ENCODE measurements at regions not wholly inside any gene's neighbourhood (a gene's known extent, or its start where the extent isn't known, plus 50 kb on each side); places are given as distances from the start of the nearest gene placed in this dataset.

GRCh38 chr10:20515654-20516053, 381.5 kb downstream of the NEBL start:
- in situ Hi-C loops (cut with MboI; ENCODE audit: low sequenced_read_pairs) (no loop called here), intact Hi-C loops (cut with micrococcal nuclease) (no loop called here), dilution Hi-C loops (cut with HindIII; ENCODE audit: low sequenced_read_pairs, unreplicated experiment) (no loop called here)
- Histone ChIP-seq H3K4me1 (ENCODE audit: control insufficient read depth, insufficient read depth, low read length) (no peaks in the 10 kb centered on the region), H4K20me1 (ENCODE audit: insufficient read depth, low read length) (no peaks in the 10 kb centered on the region), H3K23ac (ENCODE audit: low read depth, low read length) (no peak overlapping the region), H2BK20ac (ENCODE audit: low read depth, low read length) (no peak overlapping the region), H3K9me1 (ENCODE audit: insufficient read depth, low read length) (no peaks in the 10 kb centered on the region), H3K36me3 (ENCODE audit: control insufficient read depth, insufficient read depth, low read length) (no peaks in the 10 kb centered on the region), H2BK5ac (ENCODE audit: low read depth, low read length, poor library complexity, severe bottlenecking) (no peak overlapping the region), H4K5ac (ENCODE audit: low read depth, low read length) (no peak overlapping the region), H3K56ac (ENCODE audit: extremely low read depth, insufficient read depth, low read length) (no peak overlapping the region), H2AFZ (replicated peaks; ENCODE audit: low read length, poor library complexity) (no peak overlapping the region), H3K27ac (ENCODE audit: insufficient read depth, low read length) (no peak overlapping the region), H3K18ac (ENCODE audit: low read depth, low read length) (no peak overlapping the region), H2BK15ac (ENCODE audit: low read depth, low read length) (no peak overlapping the region), H3K9me3 (ENCODE audit: control insufficient read depth, insufficient read depth, low read length) (no peaks in the 10 kb centered on the region), H2AK5ac (ENCODE audit: low read depth, low read length) (no peak overlapping the region), H3K79me1 (ENCODE audit: low read depth in 1 of 2, low read length in 2 of 2) (no peaks in the 10 kb centered on the region), H3K4me3 (ENCODE audit: insufficient read depth, low read depth, low read length) (no peak overlapping the region), H3K4me2 (ENCODE audit: low read depth, low read length) (no peak overlapping the region), H4K91ac (ENCODE audit: insufficient read depth, low read depth, low read length) (no peak overlapping the region), H4K8ac (ENCODE audit: low read depth in 2 of 2, low read length in 2 of 2) (no peak overlapping the region), H3K4ac (ENCODE audit: low read depth, low read length) (no peak overlapping the region), H2AK9ac (replicated peaks; ENCODE audit: low read depth, low read length, poor library complexity) (no peak overlapping the region), H3K27me3 (ENCODE audit: control insufficient read depth, insufficient read depth, low read length) (no peaks in the 10 kb centered on the region), H2BK120ac (ENCODE audit: low read depth, low read length) (no peak overlapping the region), H3K9ac (ENCODE audit: low read depth, low read length) (no peak overlapping the region), H3K14ac (replicated peaks; ENCODE audit: low read depth, low read length) (no peak overlapping the region)
- TF ChIP-seq RAD21 (IDR thresholded peaks at IDR 0.05; ENCODE audit: low read length): no peak
- no peak for DNase-seq
- no TSS peak for BruUV-seq (replicated peaks)
- POLR2A ChIA-PET (ENCODE audit: unreplicated experiment): no interaction called here
- no CpG with 5 or more reads among the region's 3 CpGs for WGBS, 2 experiments (ENCODE audit: extremely low coverage in 2 of 2, insufficient read length in 1 of 2)
- no peak for ATAC-seq (ENCODE audit: low read depth)
- CTCF ChIA-PET: no interaction called here

Data from IMR-90 (cell line).